H7 (cell line): ENCODE measurements at regions not wholly inside any gene's neighbourhood (a gene's known extent, or its start where the extent isn't known, plus 50 kb on each side); places are given as distances from the start of the nearest gene placed in this dataset.

Source experiments
- DNase-seq: peaks from one replicate; pipeline ENCODE4 v3.0.0; 2012
- H3K27me3 ChIP-seq: 2 replicates; pipeline ENCODE4 v1.6.0; 2011; ENCODE audit warnings: mild to moderate bottlenecking, low read length; ENCODE audit not compliant: control insufficient read depth, insufficient read depth
- H3K36me3 ChIP-seq: replicated peaks from 2 replicates; pipeline ENCODE4 v1.5.1; 2011; ENCODE audit warnings: low read length; ENCODE audit not compliant: control insufficient read depth, insufficient read depth
- H3K4me3 ChIP-seq: 2 replicates; pipeline ENCODE4 v1.5.1; 2011; ENCODE audit warnings: low read depth, mild to moderate bottlenecking, control low read depth, low read length, moderate library complexity; ENCODE audit not compliant: insufficient read depth

DNA sequence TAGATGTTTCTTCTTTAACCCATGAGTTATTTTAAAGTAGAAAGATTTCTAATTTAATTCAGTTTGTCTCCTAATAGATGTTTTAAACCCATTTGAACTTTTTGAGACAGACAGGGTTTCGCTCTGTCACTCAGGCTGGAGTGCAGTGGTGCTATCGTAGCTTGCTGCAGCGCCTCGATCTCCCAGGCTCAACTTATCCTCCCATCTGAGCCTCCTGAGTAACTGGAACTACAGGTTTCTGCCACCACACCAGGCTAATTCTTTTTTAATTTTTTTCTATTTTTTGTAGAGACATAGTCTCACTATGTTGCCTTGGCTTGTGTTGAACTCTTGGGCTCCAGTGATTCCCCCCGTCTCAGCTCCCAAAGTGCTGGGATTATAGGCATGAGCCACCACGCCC lies 53.0 kb upstream of the RAB18 start:
- DNase-seq: no peak
- no peak overlapping the region for H3K4me3 ChIP-seq
- H3K36me3 ChIP-seq: no peaks in the 10 kb centered on the region
- H3K27me3 ChIP-seq: no peaks in the 10 kb centered on the region

DNA sequence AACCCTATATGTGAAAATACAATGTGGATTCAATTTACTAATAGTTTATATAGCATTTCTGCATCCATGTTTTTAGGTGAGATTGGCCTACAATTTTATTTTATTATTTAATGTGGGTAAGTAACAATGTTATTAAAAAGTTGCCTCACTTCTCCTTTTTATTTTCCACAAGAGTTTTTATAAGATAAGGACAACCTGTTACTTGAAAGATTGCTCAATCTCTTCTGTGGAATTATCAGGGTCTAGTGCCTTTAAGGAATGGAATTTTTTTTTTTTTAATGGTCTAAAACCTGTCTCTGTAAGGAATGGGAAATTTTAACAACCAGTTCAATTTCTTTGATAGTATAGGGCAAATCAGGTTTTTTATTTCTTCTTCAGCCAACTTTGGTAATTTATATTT lies 53.9 kb upstream of the RAB18 start:
- no peak overlapping the region for H3K4me3 ChIP-seq
- no peaks in the 10 kb centered on the region for H3K36me3 ChIP-seq
- no peaks in the 10 kb centered on the region for H3K27me3 ChIP-seq
- DNase-seq: no peak

DNA sequence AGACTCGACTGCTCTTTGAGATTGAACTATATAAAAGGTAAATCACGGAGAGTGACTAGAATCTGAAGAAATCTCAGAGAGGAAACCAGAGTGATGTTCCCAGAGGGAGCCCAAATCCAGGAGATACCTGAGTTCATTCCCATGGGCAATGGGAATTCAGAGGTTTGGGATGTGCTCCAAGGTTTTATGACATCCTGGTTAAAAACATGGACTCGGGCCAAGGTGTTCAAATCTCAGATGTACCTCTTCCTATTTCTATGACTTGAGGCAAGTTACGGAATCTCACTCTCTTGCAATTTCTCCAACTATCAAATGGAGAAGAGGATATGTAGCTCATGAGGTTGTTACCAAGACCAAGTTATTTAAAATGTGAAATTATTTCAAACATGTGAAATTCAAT lies 54.5 kb upstream of the RAB18 start:
- no peak for DNase-seq
- H3K4me3 ChIP-seq: no peak overlapping the region
- H3K27me3 ChIP-seq: no peaks in the 10 kb centered on the region
- no peaks in the 10 kb centered on the region for H3K36me3 ChIP-seq

DNA sequence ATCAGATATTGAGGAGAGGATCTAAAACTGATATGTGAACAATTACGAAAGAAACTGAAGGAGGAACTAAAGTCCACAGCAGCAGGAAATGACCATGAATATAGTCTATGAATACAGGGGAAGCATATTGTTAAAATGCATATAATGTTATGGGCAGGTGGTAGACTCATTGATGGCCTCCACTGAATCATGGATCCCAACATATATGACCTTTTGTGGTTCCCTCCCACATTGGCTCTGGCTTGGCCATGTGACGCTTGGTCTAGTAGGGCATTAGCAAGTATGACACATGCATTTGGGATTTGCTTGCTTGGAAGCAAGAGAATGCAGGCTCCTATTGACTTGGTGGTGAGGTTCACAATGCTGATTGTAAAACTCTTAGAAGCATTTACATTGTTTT lies 55.2 kb upstream of the RAB18 start:
- Histone ChIP-seq H3K4me3 (no peak overlapping the region), H3K27me3 (no peaks in the 10 kb centered on the region), H3K36me3 (no peaks in the 10 kb centered on the region)
- DNase-seq: no peak

DNA sequence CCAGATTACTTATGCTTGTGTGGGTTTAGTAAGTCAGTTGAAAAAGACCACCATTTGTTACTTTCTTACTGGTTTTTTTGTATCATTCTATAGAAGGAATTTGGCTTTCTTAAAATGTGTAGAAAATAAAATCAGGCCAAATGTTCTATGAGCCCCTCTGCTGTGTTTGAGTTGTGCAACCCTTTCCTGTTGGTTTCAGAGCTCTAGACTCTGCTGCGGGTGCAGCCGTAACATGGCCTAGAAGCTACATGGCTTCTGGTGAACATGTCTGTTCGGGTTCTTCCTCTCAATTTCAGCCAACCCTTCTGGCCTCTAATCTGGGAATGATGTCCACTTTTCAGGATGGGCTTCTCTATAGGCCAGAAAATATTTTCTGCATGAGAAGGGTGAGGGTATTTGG lies 56.6 kb upstream of the RAB18 start:
- no peaks in the 10 kb centered on the region for H3K36me3 ChIP-seq
- no peak for DNase-seq

DNA sequence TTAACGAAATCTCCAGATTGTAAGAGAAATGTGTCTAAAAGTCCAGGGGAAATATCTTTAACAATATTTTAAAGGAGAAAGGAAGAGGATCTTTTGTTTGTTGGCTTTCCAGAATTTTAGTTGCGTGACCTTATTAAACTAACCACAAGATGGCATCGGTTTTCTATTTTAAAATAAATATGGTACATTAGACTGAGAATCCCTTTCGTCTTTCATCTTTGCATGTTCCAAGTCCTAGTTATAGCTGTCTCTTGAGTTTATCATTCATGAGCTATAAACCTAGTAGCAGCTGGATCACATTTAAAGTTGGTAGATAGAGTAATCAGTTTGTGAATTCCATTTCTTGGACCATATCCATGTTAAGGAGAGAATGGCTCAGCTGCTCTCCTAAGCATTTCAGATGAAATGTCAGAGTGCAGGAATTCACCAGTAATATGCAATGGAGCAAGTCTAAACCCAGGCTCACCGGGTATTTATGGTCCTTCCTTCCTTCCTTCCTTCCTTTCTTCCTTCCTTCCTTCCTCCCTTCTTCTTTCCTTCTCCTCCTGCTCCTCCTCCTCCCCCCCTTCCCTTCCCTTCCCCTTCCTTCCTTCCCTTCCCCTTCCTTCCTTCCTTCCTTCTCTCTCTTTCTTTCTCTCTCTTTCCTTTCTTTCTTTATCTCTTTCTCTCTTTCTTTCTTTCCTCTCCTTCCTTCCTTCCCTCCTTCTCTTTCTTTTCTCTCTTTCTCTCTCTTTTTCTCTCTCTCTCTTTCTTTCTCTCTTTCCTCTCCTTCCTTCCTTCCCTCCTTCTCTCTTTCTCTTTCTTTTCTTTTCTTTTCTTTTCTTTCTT lies 57.8 kb upstream of the RAB18 start:
- no peak for DNase-seq
- Histone ChIP-seq H3K4me3 (no peak overlapping the region), H3K27me3 (no peaks in the 10 kb centered on the region)

More for the DNA sequence above, 56.6 kb upstream of the RAB18 start:
- H3K4me3 ChIP-seq: no peak overlapping the region
- H3K27me3 ChIP-seq: no peaks in the 10 kb centered on the region

DNA sequence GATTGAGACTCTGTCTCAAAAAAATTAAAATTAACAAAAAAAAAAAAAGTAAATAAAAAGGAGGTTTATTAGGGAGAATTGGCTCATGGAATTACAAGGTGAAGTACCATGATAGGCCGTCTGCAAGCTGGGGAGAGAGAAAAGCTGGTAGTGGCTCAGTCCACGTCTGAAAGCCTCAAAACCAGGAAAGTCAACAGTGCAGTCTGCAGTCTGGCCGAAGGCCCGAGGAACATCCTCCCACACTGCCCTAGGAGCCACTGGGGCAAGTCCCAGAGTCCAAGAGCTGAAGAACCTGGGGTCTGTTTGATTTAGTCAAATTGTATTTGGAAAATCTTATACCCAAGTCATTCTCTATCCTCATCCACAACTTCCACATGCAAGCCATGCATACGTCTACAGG lies 59.0 kb upstream of the RAB18 start:
- DNase-seq: no peak
- no peaks in the 10 kb centered on the region for H3K27me3 ChIP-seq
- no peak overlapping the region for H3K4me3 ChIP-seq
- no peaks in the 10 kb centered on the region for H3K36me3 ChIP-seq

More for the DNA sequence above, 57.8 kb upstream of the RAB18 start:
- H3K36me3 ChIP-seq: no peaks in the 10 kb centered on the region

DNA sequence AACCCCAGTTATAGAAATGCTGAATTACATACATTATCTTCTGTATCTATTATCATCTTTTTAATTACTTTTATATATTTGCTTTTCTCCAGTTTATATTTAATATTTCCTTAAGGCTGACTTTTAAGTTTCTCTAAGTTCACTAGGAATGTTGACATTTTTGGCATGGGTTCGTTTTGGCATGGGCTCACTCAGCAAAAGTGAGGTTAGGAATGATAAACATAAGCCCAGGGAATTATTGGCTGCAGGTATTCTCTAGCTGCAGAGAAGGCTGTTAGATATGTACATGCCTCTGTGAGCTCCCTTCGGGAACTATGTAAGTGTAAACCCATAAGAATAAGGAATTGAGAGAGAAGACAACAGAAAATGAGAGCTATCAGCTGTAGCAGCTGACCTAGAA lies 63.6 kb upstream of the RAB18 start:
- Histone ChIP-seq H3K27me3 (no peaks in the 10 kb centered on the region), H3K4me3 (no peak overlapping the region), H3K36me3 (no peaks in the 10 kb centered on the region)
- DNase-seq: no peak

DNA sequence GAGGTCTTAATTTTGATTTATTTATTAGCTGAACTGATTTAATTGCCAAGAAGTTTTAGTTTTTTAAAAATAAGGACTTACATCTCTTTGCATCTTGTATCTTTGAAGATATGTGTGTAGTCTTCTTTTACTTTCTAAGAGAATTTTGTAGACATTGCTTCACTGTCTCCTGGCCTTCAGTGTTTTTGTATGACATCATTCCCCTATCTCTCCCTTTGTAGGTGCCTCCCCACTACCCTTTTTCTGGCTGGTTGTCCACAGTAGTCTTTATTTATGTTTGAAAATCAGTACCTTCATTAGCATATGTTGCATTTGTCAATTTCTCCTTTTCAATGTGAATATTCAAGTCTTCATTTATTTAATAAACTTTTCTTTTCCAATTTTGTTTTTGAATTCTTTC lies 64.1 kb upstream of the RAB18 start:
- no peak for DNase-seq
- Histone ChIP-seq H3K4me3 (no peak overlapping the region), H3K36me3 (no peaks in the 10 kb centered on the region), H3K27me3 (no peaks in the 10 kb centered on the region)

DNA sequence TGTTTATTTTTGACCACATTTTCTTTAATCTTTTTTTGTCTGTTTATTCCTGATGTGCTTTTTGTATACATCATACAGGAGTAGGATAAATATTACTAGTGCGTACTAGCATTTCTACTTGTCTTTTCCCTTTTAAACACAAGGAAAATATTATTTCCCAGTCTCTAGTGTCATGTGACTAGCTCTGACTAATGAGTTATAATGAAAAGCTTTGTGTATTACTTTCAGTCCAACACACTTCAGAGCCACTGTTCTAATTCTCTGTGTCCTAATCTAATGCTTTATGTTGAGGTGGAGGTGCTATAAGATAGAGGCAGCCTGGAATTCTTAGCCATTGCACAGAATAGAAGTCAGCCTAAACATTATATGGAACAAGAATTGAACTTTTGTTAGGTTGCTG lies 65.0 kb upstream of the RAB18 start:
- Histone ChIP-seq H3K27me3 (no peaks in the 10 kb centered on the region), H3K4me3 (no peak overlapping the region), H3K36me3 (no peaks in the 10 kb centered on the region)
- no peak for DNase-seq

DNA sequence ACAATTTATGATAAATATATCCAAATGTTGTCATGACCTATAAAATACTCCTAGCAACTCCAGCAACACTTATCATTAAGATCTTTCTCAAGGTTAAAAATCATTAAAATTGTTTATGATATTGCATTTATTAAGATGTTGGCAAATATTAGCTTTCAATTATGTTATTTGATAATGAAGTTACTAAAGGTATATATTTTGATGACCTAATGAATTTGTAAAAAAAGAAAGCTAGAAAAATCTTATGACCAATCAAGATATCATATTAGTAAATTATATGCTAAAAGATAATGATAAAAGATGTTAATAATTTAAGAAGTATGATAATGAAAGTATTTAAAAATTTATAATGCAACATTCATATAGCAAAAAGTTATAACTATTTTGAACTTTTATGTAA lies 66.3 kb upstream of the RAB18 start:
- H3K4me3 ChIP-seq: no peak overlapping the region
- H3K36me3 ChIP-seq: no peaks in the 10 kb centered on the region
- H3K27me3 ChIP-seq: no peaks in the 10 kb centered on the region
- DNase-seq: no peak

DNA sequence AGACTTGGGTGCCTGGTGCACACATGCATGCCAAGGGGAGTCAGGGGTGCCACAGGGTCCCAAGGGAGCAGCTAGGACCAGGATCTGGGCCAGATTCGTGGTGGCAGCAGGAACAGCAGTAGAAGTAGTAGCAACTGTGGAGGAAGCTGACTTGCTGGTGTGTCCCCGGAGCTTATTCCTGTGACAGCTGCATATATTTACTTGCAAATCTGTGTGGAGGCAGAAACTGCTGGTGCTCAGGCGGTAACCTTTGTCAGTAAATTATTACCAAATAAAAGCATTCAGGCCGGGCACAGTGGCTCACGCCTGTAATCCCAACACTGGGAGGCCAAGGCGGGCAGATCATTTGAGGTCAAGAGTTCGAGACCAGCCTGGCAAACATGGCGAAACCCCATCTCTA lies 67.4 kb upstream of the RAB18 start:
- no peak for DNase-seq
- H3K27me3 ChIP-seq: no peaks in the 10 kb centered on the region
- H3K36me3 ChIP-seq: no peaks in the 10 kb centered on the region

DNA sequence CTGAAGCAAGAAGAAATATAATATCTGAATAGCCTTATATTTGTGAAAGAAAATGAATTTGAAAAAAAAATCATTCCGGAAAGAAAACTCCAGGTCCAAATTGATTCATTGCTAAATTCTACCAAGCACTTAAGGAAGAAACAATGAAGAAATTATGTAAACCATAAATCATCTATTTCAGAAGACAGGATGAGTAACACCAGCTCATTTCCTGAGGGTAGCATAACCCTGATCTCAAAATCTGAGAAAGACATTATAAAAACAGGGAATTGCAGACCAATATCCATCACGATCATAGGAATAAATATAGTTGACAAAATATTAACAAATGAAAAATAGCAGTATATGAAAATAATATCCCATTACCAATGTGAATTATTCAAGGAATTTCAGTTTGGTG lies 70.1 kb upstream of the RAB18 start:
- H3K36me3 ChIP-seq: no peaks in the 10 kb centered on the region
- H3K4me3 ChIP-seq: no peak overlapping the region

More for the DNA sequence above, 67.4 kb upstream of the RAB18 start:
- no peak overlapping the region for H3K4me3 ChIP-seq

DNA sequence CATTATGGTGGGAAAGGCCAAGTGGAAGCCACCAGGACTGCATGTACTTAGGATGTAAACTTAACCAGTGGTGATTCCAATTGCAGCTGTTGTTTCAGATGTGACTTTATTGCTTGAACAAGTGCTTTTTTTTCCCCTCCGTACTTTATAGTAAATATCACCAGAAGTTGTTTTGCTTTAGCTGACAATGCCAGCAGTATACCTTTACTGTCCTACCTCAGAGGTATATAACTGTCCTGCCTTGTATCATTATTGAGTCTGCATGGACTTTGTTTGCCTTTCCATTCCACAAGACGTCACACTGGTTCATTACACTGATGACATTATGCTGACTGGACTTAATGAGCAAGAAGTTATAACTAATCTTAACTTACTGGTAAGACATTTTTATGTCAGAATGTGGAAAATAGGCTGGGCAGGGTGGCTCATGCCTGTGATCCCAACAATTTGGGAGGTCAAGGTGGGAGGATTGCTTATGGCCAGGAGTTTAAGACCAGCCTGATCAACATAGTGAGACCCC lies 77.1 kb upstream of the RAB18 start:
- Histone ChIP-seq H3K36me3 (no peaks in the 10 kb centered on the region), H3K4me3 (no peak overlapping the region), H3K27me3 (no peaks in the 10 kb centered on the region)
- no peak for DNase-seq

More for the DNA sequence above, 70.1 kb upstream of the RAB18 start:
- DNase-seq: no peak
- H3K27me3 ChIP-seq: no peaks in the 10 kb centered on the region

DNA sequence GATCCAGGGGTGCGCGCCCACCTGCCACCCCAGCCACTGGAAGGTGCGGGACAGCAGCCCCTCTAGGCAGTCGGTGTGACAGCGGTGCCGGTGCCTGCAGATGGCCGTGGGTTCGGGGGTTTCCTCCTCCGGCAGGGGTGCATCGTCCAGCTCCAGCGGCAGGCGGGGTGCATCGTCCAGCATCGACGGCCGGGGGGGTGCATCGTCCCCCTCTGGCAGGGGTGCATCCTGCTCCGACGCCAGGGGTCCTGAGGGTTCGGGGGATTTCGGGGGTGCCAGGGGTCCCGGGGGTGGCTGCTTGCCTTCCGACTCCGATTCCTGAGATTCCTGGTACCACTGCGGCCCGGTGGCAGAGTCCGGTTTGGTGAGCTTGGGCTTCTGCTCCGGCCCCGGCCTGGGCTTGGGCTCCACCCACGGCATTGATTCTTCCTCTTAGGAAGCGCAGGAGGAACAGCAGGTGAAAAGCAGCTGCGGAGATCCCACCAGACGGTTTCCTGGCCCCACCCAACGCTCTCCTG lies 90.2 kb upstream of the RAB18 start:
- peak; percentile 14 for DNase-seq
- H3K4me3 ChIP-seq: no peak overlapping the region
- no peaks in the 10 kb centered on the region for H3K36me3 ChIP-seq
- H3K27me3 ChIP-seq: no peaks in the 10 kb centered on the region
